Lung microvascular endothelial cell (primary cell): ENCODE measurements at regions not wholly inside any gene's neighbourhood (a gene's known extent, or its start where the extent isn't known, plus 50 kb on each side); places are given as distances from the start of the nearest gene placed in this dataset.

Source experiments
- DNase-seq, 2 donors: peaks; one replicate each; pipeline versions ENCODE4 v3.0.0 to v3.0.0-alpha.2; 2010; ENCODE audit warnings: low read depth in 2 of 2

DNA sequence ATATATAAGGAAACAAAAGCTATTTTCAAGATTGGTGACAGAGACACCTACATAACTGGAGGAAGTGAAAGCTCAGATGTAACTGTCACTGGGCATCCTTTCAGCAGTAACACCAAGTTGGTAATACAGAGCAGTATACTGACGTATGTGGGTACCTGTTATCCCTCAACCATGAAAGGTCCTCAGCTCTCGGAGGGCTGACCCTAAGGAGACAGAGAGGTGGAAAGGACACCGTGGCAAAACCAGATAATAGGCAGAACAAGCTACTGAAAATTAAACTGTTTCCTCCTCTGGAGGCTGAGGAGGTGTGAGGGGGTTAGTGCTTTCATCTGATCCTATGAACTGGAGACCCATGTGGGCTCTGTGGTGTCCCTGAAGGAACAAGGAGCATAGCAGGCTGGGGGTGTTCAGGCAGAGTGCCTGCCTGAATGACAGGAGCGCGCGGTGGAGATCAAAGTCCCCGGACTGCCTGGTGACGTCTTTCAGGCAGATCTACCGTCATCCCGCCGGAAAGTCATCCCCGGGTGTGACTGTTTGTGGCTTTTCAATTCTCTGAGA lies 130.2 kb upstream of the FSTL4 start:
- DNase-seq = no peak

GRCh38 chr5:133741818-133742355 lies 129.5 kb upstream of the FSTL4 start:
- DNase-seq = no peak

DNA sequence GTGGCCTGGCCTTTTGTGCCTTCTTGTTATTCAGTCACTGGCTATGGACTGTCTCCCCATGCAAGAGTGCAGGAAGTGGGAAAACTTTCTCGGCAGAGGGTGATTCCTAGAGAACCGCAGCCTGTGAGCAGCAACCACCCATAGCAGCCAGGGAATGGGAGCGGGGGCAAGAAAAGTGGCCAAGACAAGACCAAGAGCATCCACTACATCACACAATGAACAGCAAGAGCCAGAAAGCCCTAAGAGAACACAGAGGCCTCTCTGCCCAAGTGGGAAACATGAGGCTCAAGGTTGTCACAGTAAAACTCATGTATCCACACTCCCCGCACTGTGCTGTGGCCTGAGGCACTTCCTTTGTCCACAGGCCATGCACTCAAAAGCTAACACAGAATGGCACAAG lies 129.1 kb upstream of the FSTL4 start:
- no peak for DNase-seq

DNA sequence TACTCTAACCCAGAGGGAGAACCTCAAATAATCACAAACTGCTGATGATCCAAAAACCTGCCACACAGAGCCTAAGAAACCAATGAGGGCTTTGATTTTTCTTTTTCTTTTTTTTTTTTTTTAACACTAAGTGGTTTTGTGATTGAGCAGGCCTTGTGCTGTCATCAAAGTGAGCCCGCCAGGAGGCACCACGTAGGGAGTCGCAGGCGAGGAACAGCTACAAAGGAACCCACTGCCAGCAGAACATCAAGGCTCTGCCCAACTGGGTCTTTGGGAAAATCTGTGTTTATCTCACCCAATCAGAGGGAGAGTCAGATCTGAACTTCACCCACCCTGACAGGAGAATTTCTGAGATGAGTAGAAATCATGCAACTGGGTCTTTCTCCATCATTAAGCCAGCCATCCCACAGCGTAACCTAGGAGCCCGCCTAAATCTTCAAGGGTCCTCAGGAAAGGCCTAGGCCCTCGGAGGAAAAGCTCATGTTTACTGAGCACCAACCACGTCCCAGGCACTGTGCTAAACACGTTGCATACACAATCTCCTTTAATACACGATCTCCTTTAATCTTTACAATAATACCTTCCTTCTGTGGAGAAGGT lies 126.9 kb upstream of the FSTL4 start:
- DNase-seq = no peak

- no peak for DNase-seq
Observed at GRCh38 chr5:133738271-133738670, 125.9 kb upstream of the FSTL4 start.

GRCh38 chr5:133736512-133736911 lies 124.2 kb upstream of the FSTL4 start:
- DNase-seq = no peak

DNA sequence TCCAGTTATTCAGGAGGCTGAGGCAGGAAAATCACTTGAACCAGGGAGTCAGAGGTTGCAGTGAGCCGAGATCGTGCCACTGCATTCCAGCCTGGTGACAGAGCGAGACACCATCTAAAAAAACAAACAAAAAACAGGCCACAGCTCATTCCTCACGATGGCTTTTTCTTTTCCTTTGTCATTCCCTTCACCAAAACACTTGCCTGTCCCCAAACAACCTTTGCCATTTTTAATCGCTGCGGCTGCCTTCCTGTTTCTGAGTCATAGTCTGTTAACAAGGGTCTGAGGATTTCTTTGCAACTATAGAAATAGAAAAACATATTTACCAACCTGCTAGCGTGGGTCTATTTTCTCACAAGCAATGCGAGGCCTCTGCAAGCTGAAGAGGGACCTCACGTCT lies 123.0 kb upstream of the FSTL4 start:
- DNase-seq = peak; percentile 55 to 69

DNA sequence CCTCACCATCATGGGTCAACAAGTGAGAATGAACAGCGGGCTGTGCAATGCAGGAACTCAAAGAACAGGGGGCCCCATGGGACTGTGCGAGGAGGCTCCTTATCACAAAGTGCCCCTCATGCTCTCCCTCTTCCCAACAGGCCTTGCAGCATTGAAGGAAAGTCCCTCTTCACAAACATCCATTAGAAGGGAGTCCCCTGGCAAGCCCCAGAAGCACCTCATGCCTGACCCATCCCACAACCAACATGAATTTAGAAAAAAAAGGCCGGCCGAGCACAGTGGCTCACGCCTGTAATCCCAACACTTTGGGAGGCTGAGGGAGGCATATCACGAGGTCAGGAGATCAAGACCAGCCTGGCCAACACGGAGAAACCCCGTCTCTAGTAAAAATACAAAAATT lies 122.6 kb upstream of the FSTL4 start:
- DNase-seq = no peak

GRCh38 chr5:133732536-133732935 lies 120.2 kb upstream of the FSTL4 start:
- no peak for DNase-seq

DNA sequence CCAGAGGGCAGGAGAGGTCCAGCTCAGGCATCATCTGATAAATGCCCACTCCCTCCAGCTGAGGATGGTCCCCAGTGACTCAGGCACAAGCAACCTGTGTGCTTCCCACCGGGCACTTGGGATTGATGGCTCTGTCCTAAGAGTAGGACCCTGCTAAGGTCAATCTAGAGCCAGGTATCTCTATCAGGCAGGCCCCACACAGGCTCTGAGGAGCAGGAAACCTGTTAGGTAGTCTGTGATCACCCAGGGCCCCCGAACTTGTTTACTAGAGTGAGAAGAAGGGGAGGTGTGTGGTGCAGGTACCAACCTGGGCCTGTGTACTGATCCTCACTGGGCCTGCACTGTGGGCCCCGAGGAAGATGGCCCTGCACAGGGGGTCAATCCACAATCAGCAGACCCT lies 119.6 kb upstream of the FSTL4 start:
- no peak for DNase-seq

DNA sequence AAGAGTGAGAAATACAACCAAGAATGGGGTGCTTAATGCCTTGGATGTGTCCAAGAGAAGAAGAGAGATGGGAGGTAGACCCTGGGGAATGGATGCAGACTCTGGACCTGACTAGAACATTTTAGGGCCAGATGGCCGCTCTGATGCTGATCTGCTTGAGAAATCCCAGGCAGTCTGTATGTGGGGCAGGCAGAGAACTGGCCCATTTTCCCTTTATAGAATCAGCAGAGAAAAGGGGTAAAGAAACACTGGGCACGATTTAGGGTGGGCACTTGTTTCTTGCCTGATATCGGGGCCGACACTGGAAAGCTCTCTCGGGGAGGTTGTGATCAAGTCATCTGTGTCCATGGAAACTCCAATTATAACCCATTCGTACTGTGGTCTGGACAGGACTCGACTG lies 118.5 kb upstream of the FSTL4 start:
- no peak for DNase-seq

DNA sequence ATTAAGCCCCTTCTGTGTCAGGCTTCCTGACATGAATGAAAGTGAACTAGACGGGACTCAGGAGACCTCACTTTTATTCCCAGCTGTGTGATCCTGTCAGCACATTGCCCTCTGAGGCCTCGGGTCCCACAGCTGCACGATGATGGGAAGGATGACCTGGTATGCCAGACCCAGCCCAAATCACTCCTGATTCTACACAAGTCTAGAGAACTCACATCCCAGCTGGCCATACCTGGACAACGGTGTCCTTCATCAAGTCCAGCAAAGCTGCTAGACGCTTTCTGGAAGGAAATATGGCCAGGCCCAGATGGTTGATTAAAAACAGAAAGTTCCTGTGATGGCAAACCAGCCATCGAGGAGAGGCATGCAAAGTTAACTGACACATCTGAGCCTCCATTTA lies 118.0 kb upstream of the FSTL4 start:
- DNase-seq = no peak

GRCh38 chr5:133729800-133730199 lies 117.5 kb upstream of the FSTL4 start:
- no peak for DNase-seq

GRCh38 chr5:133728475-133728874 lies 116.1 kb upstream of the FSTL4 start:
- DNase-seq = no peak

GRCh38 chr5:133727636-133728035 lies 115.3 kb upstream of the FSTL4 start:
- DNase-seq = peak; percentile 5 to 43

GRCh38 chr5:133723651-133724366 lies 111.5 kb upstream of the FSTL4 start:
- no peak for DNase-seq

DNA sequence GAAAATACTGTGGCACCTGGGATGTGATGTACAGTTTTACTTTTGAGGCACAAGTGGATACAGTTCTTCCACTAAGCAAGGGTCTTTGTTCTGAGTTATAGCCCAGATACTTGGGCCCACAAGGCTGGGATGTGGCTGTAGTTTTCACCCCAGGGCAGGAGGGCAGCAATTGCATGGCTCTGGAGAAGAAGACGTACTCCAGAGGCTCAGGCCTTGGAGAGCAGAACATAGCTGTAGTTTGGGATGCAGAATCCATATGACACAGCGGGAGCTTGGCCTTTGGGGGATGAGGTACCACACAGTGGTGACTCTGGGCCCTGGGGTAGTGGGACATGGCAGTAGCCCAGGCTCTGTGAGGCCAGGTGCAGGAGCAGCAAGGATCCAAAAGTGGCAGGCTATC lies 110.8 kb upstream of the FSTL4 start:
- no peak for DNase-seq

DNA sequence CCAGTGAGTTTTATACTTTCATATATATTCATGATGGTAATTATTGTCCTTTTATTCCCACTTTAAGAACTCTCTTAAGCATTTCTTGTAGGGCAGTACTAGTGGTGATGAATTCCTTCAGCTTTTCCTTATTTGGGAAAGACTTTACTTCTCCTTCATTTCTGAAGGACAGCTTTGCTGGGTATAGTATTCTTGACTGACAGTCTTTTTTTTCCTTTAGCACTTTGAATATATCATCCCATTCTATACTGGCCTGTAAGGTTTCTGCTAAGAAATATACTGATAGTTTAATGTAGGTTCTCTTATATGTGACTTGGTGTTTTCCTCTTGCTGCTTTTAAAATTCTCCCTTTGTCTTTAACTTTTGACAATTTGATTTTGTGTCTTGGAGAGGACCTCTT lies 109.0 kb upstream of the FSTL4 start:
- no peak for DNase-seq

DNA sequence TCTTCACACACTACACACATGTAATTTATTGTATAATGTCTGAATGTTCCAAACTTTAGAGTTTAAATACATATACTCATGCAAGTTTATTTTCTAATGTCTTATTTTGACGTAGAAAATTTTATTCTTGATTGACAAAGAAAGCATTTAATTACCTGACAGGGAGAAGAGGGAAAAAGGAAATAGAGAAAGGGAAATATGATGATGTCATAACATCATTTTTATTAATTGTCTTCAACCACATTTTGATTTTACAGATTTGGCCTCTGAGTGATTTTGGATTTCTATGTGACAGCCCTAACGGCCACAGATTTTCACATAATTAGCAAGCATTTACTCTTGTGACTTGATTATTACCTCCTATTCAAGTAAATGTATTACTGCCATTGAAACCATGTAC lies 106.1 kb upstream of the FSTL4 start:
- DNase-seq = no peak

DNA sequence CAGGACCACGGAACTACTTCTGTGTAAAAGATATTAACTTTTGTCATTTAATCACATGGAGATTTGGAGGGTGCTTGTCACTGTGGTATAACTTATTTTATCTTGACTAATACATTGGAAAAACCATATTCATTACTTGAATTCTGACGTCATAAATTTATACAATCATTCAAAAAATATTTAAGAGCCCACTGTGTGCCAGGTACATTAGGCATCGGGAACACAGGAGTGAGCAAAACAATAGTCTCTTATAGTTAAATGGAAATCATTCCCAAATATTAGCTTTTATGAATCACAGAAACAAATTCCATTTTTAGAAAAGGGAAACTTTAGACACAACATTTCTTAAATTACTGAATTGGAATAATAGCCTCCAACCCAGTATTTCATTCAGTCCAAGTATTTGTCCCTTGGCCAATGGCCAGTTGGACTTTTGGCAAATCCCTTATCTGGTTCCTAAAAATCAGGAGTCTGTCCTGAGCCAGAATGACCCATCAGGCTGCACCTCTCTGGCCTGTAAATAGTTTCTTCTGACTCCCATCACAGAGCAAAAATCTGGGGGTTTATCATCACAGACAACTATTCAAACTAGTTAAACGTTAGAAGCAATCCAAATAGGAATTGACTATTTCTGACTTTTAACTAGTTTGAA lies 104.3 kb upstream of the FSTL4 start:
- no peak for DNase-seq

DNA sequence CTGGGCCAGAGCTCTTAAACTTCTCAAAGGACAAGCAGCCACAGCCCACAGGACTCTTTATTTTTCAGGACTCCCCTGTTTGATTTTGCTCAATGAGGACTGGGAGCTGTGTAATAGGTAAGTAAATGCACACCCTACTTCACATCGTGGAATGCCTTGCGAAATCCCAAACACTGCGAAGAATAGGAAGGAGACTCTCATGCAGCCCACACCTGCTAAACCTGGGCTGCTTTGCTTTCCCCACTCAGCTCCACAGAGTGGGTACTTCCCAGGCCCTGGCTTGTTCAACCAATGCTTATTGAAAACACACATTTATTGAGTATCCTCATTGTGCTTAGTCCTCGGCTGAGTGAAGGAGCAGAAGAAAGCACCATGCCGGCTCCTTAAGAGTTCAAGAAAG lies 103.3 kb upstream of the FSTL4 start:
- no peak for DNase-seq

- no peak for DNase-seq
Observed at GRCh38 chr5:133715216-133715615, 102.9 kb upstream of the FSTL4 start.
